ENCODE measurements at regions not wholly inside any gene's neighbourhood (a gene's known extent, or its start where the extent isn't known, plus 50 kb on each side); places are given as distances from the start of the nearest gene placed in this dataset.

GRCh38 chrX:23168291-23168690 is 166.4 kb upstream of the PTCHD1 start:
- intact Hi-C loops (cut with DNase I; ENCODE audit: low total_unique reads): no loop called here
- DNase-seq (ENCODE audit: low spot score in 2 of 2): no peak

GRCh38 chrX:23185951-23186350 is 148.7 kb upstream of the PTCHD1 start:
- DNase-seq (ENCODE audit: low spot score in 2 of 2): no peak
- intact Hi-C loops (cut with DNase I; ENCODE audit: low total_unique reads): no loop called here
- H3K4me3 ChIP-seq: no peak overlapping the region
- TF ChIP-seq POLR2AphosphoS5 (IDR thresholded peaks at IDR 0.05): no peak
- no peak for TF ChIP-seq POLR2A (IDR thresholded peaks at IDR 0.05)
- TF ChIP-seq, protein P1, sequence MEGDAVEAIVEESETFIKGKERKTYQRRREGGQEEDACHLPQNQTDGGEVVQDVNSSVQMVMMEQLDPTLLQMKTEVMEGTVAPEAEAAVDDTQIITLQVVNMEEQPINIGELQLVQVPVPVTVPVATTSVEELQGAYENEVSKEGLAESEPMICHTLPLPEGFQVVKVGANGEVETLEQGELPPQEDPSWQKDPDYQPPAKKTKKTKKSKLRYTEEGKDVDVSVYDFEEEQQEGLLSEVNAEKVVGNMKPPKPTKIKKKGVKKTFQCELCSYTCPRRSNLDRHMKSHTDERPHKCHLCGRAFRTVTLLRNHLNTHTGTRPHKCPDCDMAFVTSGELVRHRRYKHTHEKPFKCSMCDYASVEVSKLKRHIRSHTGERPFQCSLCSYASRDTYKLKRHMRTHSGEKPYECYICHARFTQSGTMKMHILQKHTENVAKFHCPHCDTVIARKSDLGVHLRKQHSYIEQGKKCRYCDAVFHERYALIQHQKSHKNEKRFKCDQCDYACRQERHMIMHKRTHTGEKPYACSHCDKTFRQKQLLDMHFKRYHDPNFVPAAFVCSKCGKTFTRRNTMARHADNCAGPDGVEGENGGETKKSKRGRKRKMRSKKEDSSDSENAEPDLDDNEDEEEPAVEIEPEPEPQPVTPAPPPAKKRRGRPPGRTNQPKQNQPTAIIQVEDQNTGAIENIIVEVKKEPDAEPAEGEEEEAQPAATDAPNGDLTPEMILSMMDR (IDR thresholded peaks at IDR 0.05): no peak
- H3K27me3 ChIP-seq: peaks cover 0 to 5% of the 10 kb centered on the region in 2 donors
- peaks cover 0 to 7% of the 10 kb centered on the region in 2 donors for H3K9me3 ChIP-seq
- no peak overlapping the region for H3K27ac ChIP-seq
- no peaks in the 10 kb centered on the region for H3K36me3 ChIP-seq
- no peaks in the 10 kb centered on the region for H3K4me1 ChIP-seq

More at GRCh38 chrX:23168291-23168690, 166.4 kb upstream of the PTCHD1 start:
- Histone ChIP-seq H3K27me3 (peaks cover 0 to 14% of the 10 kb centered on the region in 2 donors), H3K4me1 (no peaks in the 10 kb centered on the region), H3K36me3 (no peaks in the 10 kb centered on the region), H3K27ac (no peak overlapping the region), H3K9me3 (no peaks in the 10 kb centered on the region), H3K4me3 (no peak overlapping the region)
- no peak for TF ChIP-seq POLR2A (IDR thresholded peaks at IDR 0.05)
- TF ChIP-seq POLR2AphosphoS5 (IDR thresholded peaks at IDR 0.05): no peak
- TF ChIP-seq, protein P1 (IDR thresholded peaks at IDR 0.05): no peak

GRCh38 chrX:23187819-23188218 is 146.8 kb upstream of the PTCHD1 start:
- H3K36me3 ChIP-seq: no peaks in the 10 kb centered on the region
- H3K27me3 ChIP-seq: peaks cover 0 to 8% of the 10 kb centered on the region in 2 donors
- no peaks in the 10 kb centered on the region for H3K4me1 ChIP-seq
- no peak for DNase-seq (ENCODE audit: low spot score in 2 of 2)
- TF ChIP-seq POLR2AphosphoS5 (IDR thresholded peaks at IDR 0.05) (no peak), POLR2A (IDR thresholded peaks at IDR 0.05) (no peak)
- TF ChIP-seq, protein P1 (IDR thresholded peaks at IDR 0.05): no peak
- H3K27ac ChIP-seq: no peak overlapping the region
- H3K9me3 ChIP-seq: no peaks in the 10 kb centered on the region
- intact Hi-C loops (cut with DNase I; ENCODE audit: low total_unique reads): no loop called here
- H3K4me3 ChIP-seq: no peak overlapping the region

DNA sequence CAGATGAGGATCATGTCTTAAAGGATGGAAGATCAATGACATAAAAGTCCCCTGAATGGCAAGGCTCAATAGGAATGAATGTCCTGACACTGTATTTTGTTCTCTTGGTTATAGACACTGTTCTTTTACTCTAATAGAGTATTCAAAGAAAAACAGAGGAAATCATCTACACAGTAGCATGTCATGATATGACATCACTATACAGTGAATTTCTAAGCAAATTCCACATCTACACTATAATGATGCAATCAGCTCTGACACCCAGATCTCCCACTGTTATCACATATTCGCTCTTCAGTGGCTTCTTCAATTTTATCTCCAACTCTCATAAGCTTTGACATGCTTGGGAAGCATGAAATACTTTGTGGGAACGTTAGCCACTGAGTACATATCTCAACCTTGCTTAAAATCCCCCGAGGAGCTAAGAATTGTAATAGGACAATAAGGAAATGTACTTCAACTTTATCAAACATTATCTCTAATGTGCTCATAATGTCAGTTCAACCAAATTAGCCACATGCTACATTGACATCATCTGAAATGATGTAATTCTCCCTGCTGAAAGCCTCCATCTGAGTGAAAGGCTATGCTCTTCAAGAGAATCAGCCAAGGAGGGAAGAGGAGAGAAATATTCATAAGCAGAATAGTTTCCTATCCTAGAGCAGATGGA is 139.6 kb upstream of the PTCHD1 start:
- no peak overlapping the region for H3K27ac ChIP-seq
- no peaks in the 10 kb centered on the region for H3K4me1 ChIP-seq
- intact Hi-C loops (cut with DNase I; ENCODE audit: low total_unique reads): no loop called here
- DNase-seq (ENCODE audit: low spot score in 2 of 2): no peak
- no peaks in the 10 kb centered on the region for H3K9me3 ChIP-seq
- TF ChIP-seq POLR2AphosphoS5 (IDR thresholded peaks at IDR 0.05) (no peak), POLR2A (IDR thresholded peaks at IDR 0.05) (no peak)
- H3K27me3 ChIP-seq: peaks cover 0 to 29% of the 10 kb centered on the region in 2 donors
- no peaks in the 10 kb centered on the region for H3K36me3 ChIP-seq
- H3K4me3 ChIP-seq: no peak overlapping the region

GRCh38 chrX:23195761-23196160 is 138.9 kb upstream of the PTCHD1 start:
- Histone ChIP-seq H3K4me3 (no peak overlapping the region), H3K36me3 (no peaks in the 10 kb centered on the region), H3K27me3 (peaks cover 0 to 29% of the 10 kb centered on the region in 2 donors), H3K9me3 (no peaks in the 10 kb centered on the region), H3K27ac (no peak overlapping the region), H3K4me1 (no peaks in the 10 kb centered on the region)
- TF ChIP-seq, protein P1 (IDR thresholded peaks at IDR 0.05): no peak
- TF ChIP-seq POLR2A (IDR thresholded peaks at IDR 0.05) (no peak), POLR2AphosphoS5 (IDR thresholded peaks at IDR 0.05) (no peak)
- no peak for DNase-seq (ENCODE audit: low spot score in 2 of 2)
- intact Hi-C loops (cut with DNase I; ENCODE audit: low total_unique reads): no loop called here

Data from breast epithelium (tissue), 4 donors.